ENCODE measurements at regions not wholly inside any gene's neighbourhood (a gene's known extent, or its start where the extent isn't known, plus 50 kb on each side); places are given as distances from the start of the nearest gene placed in this dataset.
A peak's percentile ranks its signal among the peaks of the same experiment; 100 is the strongest.

- DNase-seq (ENCODE audit: low read depth) = no peak
- no peak overlapping the region for H3K4me3 ChIP-seq (ENCODE audit: low read length)
- TF ChIP-seq CTCF (IDR thresholded peaks at IDR 0.05; ENCODE audit: insufficient read depth, low read depth, low read length, missing control alignments) = no peak
Measured at GRCh38 chr11:110776081-110776480, 63.8 kb upstream of the ARHGAP20 start.

- H3K4me3 ChIP-seq (ENCODE audit: low read length) = no peak overlapping the region
- TF ChIP-seq CTCF (IDR thresholded peaks at IDR 0.05; ENCODE audit: insufficient read depth, low read depth, low read length, missing control alignments) = no peak
Measured at GRCh38 chr11:110774138-110775014, 62.1 kb upstream of the ARHGAP20 start.

GRCh38 chr11:110773442-110773841 is 61.2 kb upstream of the ARHGAP20 start:
- DNase-seq (ENCODE audit: low read depth) = no peak
- no peak for TF ChIP-seq CTCF (IDR thresholded peaks at IDR 0.05; ENCODE audit: insufficient read depth, low read depth, low read length, missing control alignments)
- H3K4me3 ChIP-seq (ENCODE audit: low read length) = no peak overlapping the region

More at GRCh38 chr11:110774138-110775014, 62.1 kb upstream of the ARHGAP20 start:
- no peak for DNase-seq (ENCODE audit: low read depth)

GRCh38 chr11:110772863-110773262 is 60.6 kb upstream of the ARHGAP20 start:
- DNase-seq (ENCODE audit: low read depth) = no peak
- no peak overlapping the region for H3K4me3 ChIP-seq (ENCODE audit: low read length)
- no peak for TF ChIP-seq CTCF (IDR thresholded peaks at IDR 0.05; ENCODE audit: insufficient read depth, low read depth, low read length, missing control alignments)

GRCh38 chr11:110766316-110766715 is 54.1 kb upstream of the ARHGAP20 start:
- H3K4me3 ChIP-seq (ENCODE audit: low read length) = no peak overlapping the region
- peak; percentile 22 for DNase-seq (ENCODE audit: low read depth)
- no peak for TF ChIP-seq CTCF (IDR thresholded peaks at IDR 0.05; ENCODE audit: insufficient read depth, low read depth, low read length, missing control alignments)

- no peak overlapping the region for H3K4me3 ChIP-seq (ENCODE audit: low read length)
- TF ChIP-seq CTCF (IDR thresholded peaks at IDR 0.05; ENCODE audit: insufficient read depth, low read depth, low read length, missing control alignments) = no peak
- DNase-seq (ENCODE audit: low read depth) = no peak
Measured at GRCh38 chr11:110764485-110764884, 52.2 kb upstream of the ARHGAP20 start.
